ENCODE measurements at regions not wholly inside any gene's neighbourhood (a gene's known extent, or its start where the extent isn't known, plus 50 kb on each side); places are given as distances from the start of the nearest gene placed in this dataset.

DNA sequence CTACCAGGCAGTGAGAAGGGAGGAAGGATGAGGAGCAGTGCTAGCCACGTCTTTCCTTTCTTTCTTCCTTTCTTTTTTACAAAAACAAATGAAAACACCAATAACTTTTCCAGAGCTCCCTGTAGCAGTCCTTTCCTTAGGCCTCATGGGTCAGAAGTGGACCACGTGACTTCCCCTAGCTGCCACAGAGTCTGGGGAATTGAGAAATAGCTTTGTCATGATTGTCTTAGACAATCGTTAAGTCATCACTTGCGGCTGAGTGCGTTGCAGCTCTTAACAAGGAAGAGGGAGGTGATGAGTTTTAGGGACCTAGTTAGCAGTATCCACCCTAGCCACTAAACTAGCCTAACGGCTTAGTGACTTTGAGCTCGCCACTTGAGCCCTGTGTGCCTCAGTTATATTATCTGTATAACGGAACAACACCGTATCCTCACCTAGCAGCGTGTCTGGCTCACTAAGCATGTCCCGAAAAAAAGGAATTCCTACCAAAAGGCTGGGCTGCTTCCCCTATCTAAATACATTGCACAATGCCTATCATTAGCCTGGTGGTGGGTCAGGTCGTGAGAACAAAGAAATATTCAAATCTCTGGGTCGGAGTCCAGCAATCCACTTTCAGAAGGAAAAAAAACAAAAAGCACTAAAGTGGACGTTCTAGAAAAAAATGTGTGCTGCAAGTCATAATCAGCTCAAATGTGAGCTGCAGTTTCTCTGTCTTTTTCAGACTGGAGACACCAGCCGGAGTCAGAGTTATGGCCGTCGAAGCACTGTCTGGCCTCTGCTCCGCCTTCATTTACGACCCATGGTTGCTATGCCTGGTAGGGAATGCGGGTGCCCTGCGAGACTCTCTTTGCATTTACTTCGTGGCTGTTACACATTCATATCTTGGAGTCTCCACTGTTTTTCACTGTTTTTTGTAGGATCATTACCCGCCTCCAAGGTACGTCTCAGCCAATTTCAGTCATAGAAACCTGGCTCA lies 338.5 kb upstream of the FOXK1 start:
- WGBS (ENCODE audit: low lambda C conversion rate, missing lambda C conversion rate) = 72% methylated on average over 24 of the region's 24 CpGs

DNA sequence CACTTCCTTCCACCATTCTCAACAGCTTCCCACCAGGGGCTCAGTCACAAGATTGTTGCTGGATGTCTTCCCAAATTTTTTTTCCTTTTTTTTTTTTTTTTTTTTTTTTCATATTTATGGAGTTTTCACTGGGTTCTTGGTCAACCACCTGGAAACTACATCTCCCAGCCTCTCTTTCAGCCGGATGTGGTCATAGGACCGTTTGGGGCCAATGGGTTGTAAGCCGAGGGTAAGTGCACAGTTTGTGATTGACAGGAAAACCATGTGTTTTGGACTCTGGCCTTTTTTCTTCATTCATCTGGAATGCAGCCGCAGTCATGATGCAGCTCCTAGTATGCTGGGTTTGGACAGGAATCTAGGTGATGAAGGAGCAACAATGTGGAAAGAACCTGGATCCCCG lies 337.1 kb upstream of the FOXK1 start:
- Histone ChIP-seq H3K9me2 (replicated peaks; ENCODE audit: insufficient read depth) (no peaks in the 10 kb centered on the region), H2AFZ (no peak overlapping the region), H3K4me3 (no peak overlapping the region), H3K4me1 (ENCODE audit: insufficient read depth) (no peaks in the 10 kb centered on the region), H3K9me3 (ENCODE audit: low read depth) (no peaks in the 10 kb centered on the region), H3K27ac (no peak overlapping the region), H3K27me3 (no peaks in the 10 kb centered on the region), H4K20me1 (ENCODE audit: insufficient read depth, poor library complexity, severe bottlenecking) (no peaks in the 10 kb centered on the region), H3K79me2 (no peaks in the 10 kb centered on the region), H3K4me2 (no peak overlapping the region), H3K36me3 (replicated peaks; ENCODE audit: insufficient read depth, low read depth) (no peaks in the 10 kb centered on the region)
- no peak for TF ChIP-seq EZH2 (IDR thresholded peaks at IDR 0.05; ENCODE audit: borderline replicate concordance)
- TF ChIP-seq, protein P1, sequence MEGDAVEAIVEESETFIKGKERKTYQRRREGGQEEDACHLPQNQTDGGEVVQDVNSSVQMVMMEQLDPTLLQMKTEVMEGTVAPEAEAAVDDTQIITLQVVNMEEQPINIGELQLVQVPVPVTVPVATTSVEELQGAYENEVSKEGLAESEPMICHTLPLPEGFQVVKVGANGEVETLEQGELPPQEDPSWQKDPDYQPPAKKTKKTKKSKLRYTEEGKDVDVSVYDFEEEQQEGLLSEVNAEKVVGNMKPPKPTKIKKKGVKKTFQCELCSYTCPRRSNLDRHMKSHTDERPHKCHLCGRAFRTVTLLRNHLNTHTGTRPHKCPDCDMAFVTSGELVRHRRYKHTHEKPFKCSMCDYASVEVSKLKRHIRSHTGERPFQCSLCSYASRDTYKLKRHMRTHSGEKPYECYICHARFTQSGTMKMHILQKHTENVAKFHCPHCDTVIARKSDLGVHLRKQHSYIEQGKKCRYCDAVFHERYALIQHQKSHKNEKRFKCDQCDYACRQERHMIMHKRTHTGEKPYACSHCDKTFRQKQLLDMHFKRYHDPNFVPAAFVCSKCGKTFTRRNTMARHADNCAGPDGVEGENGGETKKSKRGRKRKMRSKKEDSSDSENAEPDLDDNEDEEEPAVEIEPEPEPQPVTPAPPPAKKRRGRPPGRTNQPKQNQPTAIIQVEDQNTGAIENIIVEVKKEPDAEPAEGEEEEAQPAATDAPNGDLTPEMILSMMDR (IDR thresholded peaks at IDR 0.05; ENCODE audit: poor library complexity) = no peak
- TF ChIP-seq EZH2phosphoT487 (IDR thresholded peaks at IDR 0.05; ENCODE audit: low read depth, severe bottlenecking, unreplicated experiment) = no peak
- DNase-seq (ENCODE audit: low spot score) = no peak
- 86% methylated on average over 5 of the region's 5 CpGs for WGBS (ENCODE audit: low lambda C conversion rate, missing lambda C conversion rate)

More for the DNA sequence above, 338.5 kb upstream of the FOXK1 start:
- H3K9me2 ChIP-seq (replicated peaks; ENCODE audit: insufficient read depth) = no peaks in the 10 kb centered on the region
- no peaks in the 10 kb centered on the region for H4K20me1 ChIP-seq (ENCODE audit: insufficient read depth, poor library complexity, severe bottlenecking)
- H2AFZ ChIP-seq = no peak overlapping the region
- TF ChIP-seq, protein P1 (IDR thresholded peaks at IDR 0.05; ENCODE audit: poor library complexity) = no peak
- no peak for TF ChIP-seq EZH2 (IDR thresholded peaks at IDR 0.05; ENCODE audit: borderline replicate concordance)
- TF ChIP-seq EZH2phosphoT487 (IDR thresholded peaks at IDR 0.05; ENCODE audit: low read depth, severe bottlenecking, unreplicated experiment) = no peak
- no peaks in the 10 kb centered on the region for H3K9me3 ChIP-seq (ENCODE audit: low read depth)
- H3K36me3 ChIP-seq (replicated peaks; ENCODE audit: insufficient read depth, low read depth) = no peaks in the 10 kb centered on the region
- no peak overlapping the region for H3K4me3 ChIP-seq
- peak; percentile 22 for DNase-seq (ENCODE audit: low spot score)
- H3K27me3 ChIP-seq = no peaks in the 10 kb centered on the region
- peak overlapping the region; percentile 54 for H3K4me2 ChIP-seq
- peak overlapping the region; percentile 60 for H3K27ac ChIP-seq
- no peaks in the 10 kb centered on the region for H3K4me1 ChIP-seq (ENCODE audit: insufficient read depth)
- H3K79me2 ChIP-seq = no peaks in the 10 kb centered on the region

DNA sequence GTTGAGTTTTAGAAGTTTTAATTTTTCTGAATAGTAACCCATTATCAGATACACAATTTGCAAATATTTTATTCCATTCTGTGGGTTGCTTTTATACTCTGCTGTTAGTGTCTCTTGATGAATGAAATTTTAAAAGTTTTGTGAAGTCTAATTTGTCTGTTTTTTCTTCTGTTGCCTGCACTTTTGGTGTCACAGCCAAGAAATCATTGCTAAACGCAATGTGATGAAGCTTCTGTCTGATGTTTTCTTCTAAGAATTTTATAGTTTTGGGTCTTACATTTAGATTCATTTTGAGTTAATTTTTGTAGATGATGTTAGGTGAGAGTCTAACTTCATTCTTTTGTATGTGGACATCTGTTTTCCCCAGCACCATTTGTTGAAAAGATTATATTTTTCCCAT lies 330.0 kb upstream of the FOXK1 start:
- no peak for TF ChIP-seq EZH2phosphoT487 (IDR thresholded peaks at IDR 0.05; ENCODE audit: low read depth, severe bottlenecking, unreplicated experiment)
- no peak for DNase-seq (ENCODE audit: low spot score)
- Histone ChIP-seq H3K4me2 (no peak overlapping the region), H3K4me1 (ENCODE audit: insufficient read depth) (no peaks in the 10 kb centered on the region), H3K9me3 (ENCODE audit: low read depth) (peaks cover 5% of the 10 kb centered on the region), H3K79me2 (no peaks in the 10 kb centered on the region), H2AFZ (no peak overlapping the region), H3K9me2 (replicated peaks; ENCODE audit: insufficient read depth) (no peaks in the 10 kb centered on the region), H4K20me1 (ENCODE audit: insufficient read depth, poor library complexity, severe bottlenecking) (no peaks in the 10 kb centered on the region), H3K27ac (no peak overlapping the region), H3K36me3 (replicated peaks; ENCODE audit: insufficient read depth, low read depth) (no peaks in the 10 kb centered on the region), H3K27me3 (no peaks in the 10 kb centered on the region), H3K4me3 (no peak overlapping the region)
- WGBS (ENCODE audit: low lambda C conversion rate, missing lambda C conversion rate) = 82% methylated on average over 1 of the region's 1 CpG

DNA sequence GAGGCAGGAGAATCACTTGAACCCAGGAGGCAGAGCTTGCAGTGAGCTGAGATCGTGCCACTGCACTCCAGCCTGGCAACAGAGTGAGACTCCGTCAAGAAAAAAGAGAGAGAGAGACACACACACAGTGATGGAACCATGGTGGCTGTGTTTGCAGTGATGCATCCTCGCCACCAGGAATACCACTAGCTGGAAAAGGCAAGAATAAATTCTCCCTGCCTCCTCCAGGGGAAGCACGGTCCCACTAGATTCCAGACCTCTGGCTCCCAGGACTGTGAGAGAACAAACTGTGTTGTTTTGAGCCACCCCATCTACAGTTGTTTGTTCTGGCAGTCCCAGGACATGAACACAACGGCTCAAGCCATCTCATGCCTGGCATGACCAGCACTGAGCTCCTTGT lies 320.3 kb upstream of the FOXK1 start:
- Histone ChIP-seq H2AFZ (no peak overlapping the region), H3K4me3 (no peak overlapping the region), H3K9me3 (ENCODE audit: low read depth) (no peaks in the 10 kb centered on the region), H3K36me3 (replicated peaks; ENCODE audit: insufficient read depth, low read depth) (no peaks in the 10 kb centered on the region), H3K27me3 (no peaks in the 10 kb centered on the region), H3K79me2 (no peaks in the 10 kb centered on the region), H3K27ac (no peak overlapping the region), H3K4me2 (no peak overlapping the region), H3K4me1 (ENCODE audit: insufficient read depth) (no peaks in the 10 kb centered on the region), H4K20me1 (ENCODE audit: insufficient read depth, poor library complexity, severe bottlenecking) (no peaks in the 10 kb centered on the region), H3K9me2 (replicated peaks; ENCODE audit: insufficient read depth) (no peaks in the 10 kb centered on the region)
- TF ChIP-seq, protein P1 (IDR thresholded peaks at IDR 0.05; ENCODE audit: poor library complexity) = no peak
- TF ChIP-seq EZH2 (IDR thresholded peaks at IDR 0.05; ENCODE audit: borderline replicate concordance) (no peak), EZH2phosphoT487 (IDR thresholded peaks at IDR 0.05; ENCODE audit: low read depth, severe bottlenecking, unreplicated experiment) (no peak)
- 84% methylated on average over 5 of the region's 5 CpGs for WGBS (ENCODE audit: low lambda C conversion rate, missing lambda C conversion rate)
- no peak for DNase-seq (ENCODE audit: low spot score)
